MM.1S (cell line): ENCODE measurements at regions not wholly inside any gene's neighbourhood (a gene's known extent, or its start where the extent isn't known, plus 50 kb on each side); places are given as distances from the start of the nearest gene placed in this dataset.
"Not testable (repeated sequence)": the region's sequence is repeated elsewhere in the genome, so short reads cannot be mapped to it uniquely, and the experiment has no call there.

Source experiments
- DNase-seq: peaks from one replicate; pipeline ENCODE4 v3.0.0-alpha.2; 2015
- H2AFZ ChIP-seq: fragments of 300-600 bp; sonication (generic); 2 replicates; pipeline ENCODE4 v1.6.0; 2016; ENCODE audit warnings: antibody characterized with exemption, low read length
- H3F3A ChIP-seq: fragments of 300-600 bp; sonication (generic); 2 replicates; pipeline ENCODE4 v1.6.1; 2016; ENCODE audit warnings: mild to moderate bottlenecking, antibody characterized with exemption, low read length, moderate library complexity, mixed read lengths; ENCODE audit not compliant: insufficient read depth
- H3K27ac ChIP-seq: fragments of 300-600 bp; sonication (generic); 2 replicates; pipeline ENCODE4 v1.5.1; 2016; ENCODE audit warnings: mild to moderate bottlenecking, low read length
- H3K27me3 ChIP-seq: fragments of 300-600 bp; sonication (generic); replicated peaks from 2 replicates; pipeline ENCODE4 v1.6.0; 2016; ENCODE audit warnings: low read length; ENCODE audit not compliant: insufficient read depth
- H3K36me3 ChIP-seq: fragments of 300-600 bp; sonication (generic); replicated peaks from 2 replicates; pipeline ENCODE4 v1.6.1; 2016; ENCODE audit warnings: mild to moderate bottlenecking, low read length, mixed read lengths; ENCODE audit not compliant: insufficient read depth
- H3K4me1 ChIP-seq: fragments of 300-600 bp; sonication (generic); 2 replicates; pipeline ENCODE4 v1.6.1; 2016; ENCODE audit warnings: low read length, mixed read lengths
- H3K4me2 ChIP-seq: fragments of 300-600 bp; sonication (generic); 2 replicates; pipeline ENCODE4 v1.6.0; 2016; ENCODE audit warnings: low read depth, low read length
- H3K4me3 ChIP-seq: fragments of 300-600 bp; sonication (generic); 2 replicates; pipeline ENCODE4 v1.5.1; 2016; ENCODE audit warnings: low read length, mixed read lengths
- H3K79me2 ChIP-seq: fragments of 300-600 bp; sonication (generic); 2 replicates; pipeline ENCODE4 v1.6.1; 2016; ENCODE audit warnings: mixed run types, low read length, mixed read lengths
- H3K9ac ChIP-seq: fragments of 300-600 bp; sonication (generic); 2 replicates; pipeline ENCODE4 v1.6.1; 2016; ENCODE audit warnings: low read length, mixed read lengths
- H3K9me2 ChIP-seq: fragments of 300-600 bp; sonication (generic); replicated peaks from 2 replicates; pipeline ENCODE4 v1.6.1; 2016; ENCODE audit warnings: mild to moderate bottlenecking, low read length, mixed read lengths; ENCODE audit not compliant: insufficient read depth
- H3K9me3 ChIP-seq: fragments of 300-600 bp; sonication (generic); replicated peaks from 2 replicates; pipeline ENCODE4 v1.6.1; 2016; ENCODE audit warnings: mild to moderate bottlenecking, low read length, mixed read lengths; ENCODE audit not compliant: insufficient read depth
- H4K20me1 ChIP-seq: fragments of 300-600 bp; sonication (generic); 2 replicates; pipeline ENCODE4 v1.6.1; 2016; ENCODE audit warnings: mild to moderate bottlenecking, low read length, moderate library complexity, mixed read lengths; ENCODE audit not compliant: insufficient read depth
- CTCF ChIP-seq: fragments of 300-600 bp; sonication (generic); IDR thresholded peaks from 2 replicates; pipeline ENCODE4 v1.5.1; 2016; ENCODE audit warnings: antibody characterized with exemption, low read length, mixed read lengths
- EZH2 ChIP-seq: fragments of 300-600 bp; sonication (generic); optimal IDR thresholded peaks from 2 replicates; pipeline ENCODE3; 2017; ENCODE audit warnings: low read depth, mild to moderate bottlenecking, antibody characterized with exemption, low read length, mixed read lengths
- EZH2phosphoT487 ChIP-seq: fragments of 300-600 bp; sonication (generic); IDR thresholded peaks from 2 replicates; pipeline ENCODE4 v1.6.1; 2018; ENCODE audit warnings: antibody characterized with exemption, low read length

- TF ChIP-seq EZH2phosphoT487 (no peak), CTCF (no peak), EZH2 (no peak)
- H3K9ac ChIP-seq, result no peak overlapping the region
- H4K20me1 ChIP-seq, result no peaks in the 10 kb centered on the region
- H3K36me3 ChIP-seq, result no peaks in the 10 kb centered on the region
- no peaks in the 10 kb centered on the region for H3K9me3 ChIP-seq
- H2AFZ ChIP-seq, result no peak overlapping the region
- no peaks in the 10 kb centered on the region for H3K4me1 ChIP-seq
- no peak overlapping the region for H3K4me2 ChIP-seq
- no peaks in the 10 kb centered on the region for H3K79me2 ChIP-seq
- H3F3A ChIP-seq, result no peaks in the 10 kb centered on the region
- no peaks in the 10 kb centered on the region for H3K27me3 ChIP-seq
- H3K4me3 ChIP-seq, result no peak overlapping the region
- DNase-seq, result no peak
- H3K9me2 ChIP-seq, result no peaks in the 10 kb centered on the region
- H3K27ac ChIP-seq, result no peak overlapping the region
Observed at GRCh38 chr6:82801083-82801482, 264.6 kb downstream of the UBE3D start.

GRCh38 chr6:82816243-82816642 is 249.4 kb downstream of the UBE3D start:
- not testable (repeated sequence) for H4K20me1 ChIP-seq, H3K79me2 ChIP-seq, H3K9ac ChIP-seq, H3K9me3 ChIP-seq, H3F3A ChIP-seq, H3K27ac ChIP-seq, DNase-seq, H3K4me3 ChIP-seq, H3K36me3 ChIP-seq, H2AFZ ChIP-seq, H3K27me3 ChIP-seq, H3K4me1 ChIP-seq, H3K9me2 ChIP-seq, H3K4me2 ChIP-seq

GRCh38 chr6:82818727-82819126 is 246.9 kb downstream of the UBE3D start:
- DNase-seq, result no peak
- Histone ChIP-seq H3K27me3 (no peaks in the 10 kb centered on the region), H3K4me2 (no peak overlapping the region), H3K9ac (no peak overlapping the region), H3K27ac (no peak overlapping the region), H3F3A (no peaks in the 10 kb centered on the region), H2AFZ (no peak overlapping the region), H3K9me2 (no peaks in the 10 kb centered on the region), H3K79me2 (no peaks in the 10 kb centered on the region), H3K4me1 (no peaks in the 10 kb centered on the region), H3K4me3 (no peak overlapping the region), H4K20me1 (no peaks in the 10 kb centered on the region), H3K36me3 (no peaks in the 10 kb centered on the region), H3K9me3 (no peaks in the 10 kb centered on the region)
- TF ChIP-seq CTCF (no peak), EZH2 (no peak), EZH2phosphoT487 (no peak)

- Histone ChIP-seq H3K36me3 (no peaks in the 10 kb centered on the region), H3K27me3 (no peaks in the 10 kb centered on the region), H3K9ac (no peak overlapping the region), H3K4me3 (no peak overlapping the region), H3F3A (no peaks in the 10 kb centered on the region), H3K9me3 (no peaks in the 10 kb centered on the region), H3K4me2 (no peak overlapping the region), H3K27ac (no peak overlapping the region), H3K9me2 (no peaks in the 10 kb centered on the region), H3K79me2 (no peaks in the 10 kb centered on the region), H3K4me1 (no peaks in the 10 kb centered on the region), H4K20me1 (no peaks in the 10 kb centered on the region), H2AFZ (no peak overlapping the region)
- TF ChIP-seq EZH2phosphoT487 (no peak), EZH2 (no peak), CTCF (no peak)
- DNase-seq, result no peak
Observed at GRCh38 chr6:82823361-82823760, 242.3 kb downstream of the UBE3D start.
